ENCODE measurements at regions not wholly inside any gene's neighbourhood (a gene's known extent, or its start where the extent isn't known, plus 50 kb on each side); places are given as distances from the start of the nearest gene placed in this dataset.
"Not testable (repeated sequence)": the region's sequence is repeated elsewhere in the genome, so short reads cannot be mapped to it uniquely, and the experiment has no call there.

DNA sequence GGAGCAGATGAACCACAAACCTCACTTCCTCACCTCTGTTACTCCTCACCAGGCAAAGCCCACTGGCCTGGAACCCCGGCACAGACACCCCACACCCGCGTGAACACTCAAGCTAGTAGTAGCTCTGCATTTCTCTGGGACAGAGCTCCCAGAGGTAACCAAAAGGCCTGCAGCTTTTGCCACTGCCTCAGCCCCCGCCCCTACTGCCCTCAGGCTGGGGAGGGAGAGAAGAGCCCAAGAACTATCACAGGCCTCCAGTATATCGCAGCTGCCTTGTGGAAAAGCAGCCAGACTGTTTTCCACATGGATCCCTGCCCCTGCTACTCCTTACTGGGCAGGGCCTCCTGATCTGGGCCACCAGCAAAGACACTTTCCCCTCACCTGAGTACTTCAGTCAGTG lies 728.7 kb upstream of the ACTRT1 start:
- no peak for DNase-seq (ENCODE audit: low read depth)

DNA sequence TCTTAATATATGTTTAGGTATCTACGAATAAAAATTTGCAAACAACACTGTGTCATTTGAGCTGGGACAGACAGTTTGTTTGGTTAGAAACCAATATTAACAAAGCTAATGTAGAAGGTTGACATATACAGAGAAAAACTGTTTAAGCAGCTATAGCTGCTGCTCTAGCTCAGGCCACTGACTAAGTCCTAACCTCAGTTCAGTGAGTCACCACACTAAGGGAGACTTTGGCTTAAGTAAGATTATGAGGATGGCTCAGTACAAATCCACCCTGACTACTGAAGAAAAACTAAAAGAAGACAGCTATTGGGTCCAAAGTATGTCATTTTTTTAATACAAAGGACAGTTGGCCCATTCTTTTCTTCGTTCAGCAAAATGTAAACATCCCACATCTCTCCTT lies 717.3 kb upstream of the ACTRT1 start:
- DNase-seq (ENCODE audit: low read depth) = no peak

DNA sequence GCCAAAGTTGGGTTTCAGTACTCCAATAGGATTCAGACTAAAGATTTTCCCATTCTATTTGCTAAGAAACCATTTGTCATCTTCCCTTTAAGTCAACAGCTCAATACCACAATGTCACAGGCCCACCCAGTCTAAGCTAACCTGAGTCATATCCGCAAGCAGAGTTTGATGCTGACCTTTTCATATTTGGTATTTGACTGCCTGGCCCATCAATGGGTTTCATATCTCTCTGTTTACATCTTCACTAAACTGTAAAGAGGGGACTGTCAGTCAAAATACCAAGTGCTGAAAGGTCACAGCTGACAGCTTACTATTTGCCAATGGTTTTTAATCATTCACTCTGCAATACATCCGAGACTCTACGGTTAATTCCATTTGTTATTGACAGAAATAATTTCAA lies 707.5 kb upstream of the ACTRT1 start:
- no peak for DNase-seq (ENCODE audit: low read depth)

DNA sequence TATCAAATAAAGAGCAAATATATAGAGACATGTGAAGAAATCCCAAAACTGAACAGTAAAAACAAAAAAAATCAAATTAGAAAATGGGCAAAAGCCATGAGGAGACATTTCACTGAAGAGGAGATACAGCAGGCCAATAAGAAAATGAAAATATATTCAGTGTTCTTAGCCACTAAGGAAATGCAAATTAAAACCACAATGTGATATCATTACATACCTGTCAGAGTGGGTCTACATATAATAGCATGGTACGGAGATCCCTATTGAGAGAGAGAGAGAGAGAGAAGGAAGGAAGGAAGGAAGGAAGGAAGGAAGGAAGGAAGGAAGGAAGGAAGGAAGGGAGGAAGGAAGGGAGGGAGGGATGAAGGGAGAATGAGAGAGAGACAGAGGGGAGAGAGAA lies 707.0 kb upstream of the ACTRT1 start:
- DNase-seq (ENCODE audit: low read depth) = no peak

DNA sequence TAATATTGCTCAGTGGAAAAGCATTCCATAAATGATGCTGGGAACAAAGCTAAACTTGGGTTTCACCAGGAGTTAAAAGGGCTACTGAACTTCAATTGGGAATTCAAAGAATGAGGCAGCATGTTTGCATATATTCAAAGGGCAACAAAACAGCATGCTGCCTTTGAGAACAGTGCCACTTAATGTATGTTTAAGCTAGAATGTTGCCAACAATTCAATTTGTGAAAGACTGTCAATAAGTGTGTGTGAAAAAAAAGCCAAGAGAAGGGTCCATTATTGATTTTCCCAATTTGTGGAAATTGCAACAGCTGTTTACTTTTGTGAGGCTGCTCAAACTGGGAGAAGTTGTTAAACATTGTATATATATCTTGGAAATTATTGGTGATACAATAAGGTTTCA lies 701.9 kb upstream of the ACTRT1 start:
- no peak for DNase-seq (ENCODE audit: low read depth)

DNA sequence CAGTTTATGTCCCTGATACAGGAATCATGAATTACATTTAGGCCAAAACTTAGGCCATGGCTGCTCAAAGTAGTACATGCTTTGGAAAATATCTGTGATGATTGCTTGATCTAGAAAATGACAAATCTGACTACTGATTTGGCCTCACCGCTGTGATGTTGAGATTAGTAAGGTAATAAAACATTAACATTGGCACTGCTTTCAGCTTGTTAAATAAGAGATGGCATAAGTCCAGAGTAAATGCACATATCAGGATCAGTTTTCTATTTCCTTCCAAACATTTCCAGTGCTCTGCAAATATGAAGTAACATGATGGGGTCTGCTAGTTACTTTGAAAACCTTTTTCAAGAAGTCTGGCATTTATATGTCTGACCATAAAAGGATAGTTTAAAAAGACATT lies 687.3 kb upstream of the ACTRT1 start:
- DNase-seq (ENCODE audit: low read depth) = no peak

DNA sequence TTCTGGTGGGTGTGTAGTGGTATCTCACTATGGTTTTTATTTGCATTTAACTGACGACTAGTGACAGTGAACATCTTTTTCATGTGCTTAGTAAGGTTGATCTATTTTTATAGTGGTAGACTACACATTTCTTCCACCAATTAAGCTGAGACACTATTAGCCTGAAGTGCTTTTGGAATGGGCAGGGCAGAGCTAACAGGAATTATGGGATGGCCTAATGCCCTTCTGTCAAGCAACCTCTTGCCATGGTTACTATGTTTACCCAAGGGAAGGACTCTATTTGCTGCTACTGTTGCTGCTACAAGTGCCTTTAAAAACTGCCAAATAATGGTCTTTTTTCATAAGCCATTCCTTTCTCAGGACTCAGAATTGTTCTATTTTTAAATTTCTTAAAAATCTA lies 676.7 kb upstream of the ACTRT1 start:
- no peak for DNase-seq (ENCODE audit: low read depth)

DNA sequence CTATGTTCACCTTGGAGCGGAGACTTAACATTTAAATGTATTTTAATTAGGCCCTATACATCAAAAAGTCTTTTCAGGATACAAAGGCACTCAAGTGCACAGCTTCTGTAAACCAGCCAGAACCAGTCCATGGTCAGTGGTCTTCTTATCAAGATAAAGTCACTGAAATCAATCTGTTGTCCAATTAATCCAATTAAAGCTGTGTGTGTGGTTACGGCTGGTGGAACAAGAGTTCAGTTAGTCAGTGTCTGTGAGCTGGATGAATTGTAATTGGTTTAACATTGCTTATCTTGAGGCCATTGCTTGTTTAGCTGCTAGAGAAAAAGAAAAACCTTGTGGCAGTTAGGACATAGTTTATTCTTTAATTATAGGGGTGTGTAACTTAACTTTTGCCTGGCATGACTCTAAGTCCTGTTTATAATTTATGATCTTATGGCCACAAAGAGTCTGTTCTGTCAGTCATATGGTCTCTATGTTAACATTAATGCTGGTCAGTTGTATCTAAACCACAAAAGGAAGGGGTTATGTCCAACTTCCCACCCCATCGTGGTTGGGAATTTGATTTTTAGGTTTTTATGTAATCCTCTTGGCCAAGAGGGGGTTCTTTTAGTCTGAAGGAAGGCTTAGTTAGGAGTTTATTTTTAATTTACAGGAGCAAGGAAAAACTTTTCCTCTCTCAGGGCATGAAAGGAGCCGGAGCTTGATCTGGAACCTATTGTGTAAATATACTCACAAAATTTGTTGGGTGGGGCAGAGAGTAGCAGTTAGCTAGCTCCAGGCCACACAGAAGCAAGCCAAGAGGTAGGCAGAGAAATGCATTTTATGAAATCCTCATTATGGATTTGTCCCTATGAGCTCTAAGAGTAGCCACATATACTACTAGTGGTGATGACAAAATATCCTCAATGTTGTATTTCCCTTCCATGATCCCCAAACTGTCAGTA lies 665.7 kb upstream of the ACTRT1 start:
- DNase-seq (ENCODE audit: low read depth) = no peak

DNA sequence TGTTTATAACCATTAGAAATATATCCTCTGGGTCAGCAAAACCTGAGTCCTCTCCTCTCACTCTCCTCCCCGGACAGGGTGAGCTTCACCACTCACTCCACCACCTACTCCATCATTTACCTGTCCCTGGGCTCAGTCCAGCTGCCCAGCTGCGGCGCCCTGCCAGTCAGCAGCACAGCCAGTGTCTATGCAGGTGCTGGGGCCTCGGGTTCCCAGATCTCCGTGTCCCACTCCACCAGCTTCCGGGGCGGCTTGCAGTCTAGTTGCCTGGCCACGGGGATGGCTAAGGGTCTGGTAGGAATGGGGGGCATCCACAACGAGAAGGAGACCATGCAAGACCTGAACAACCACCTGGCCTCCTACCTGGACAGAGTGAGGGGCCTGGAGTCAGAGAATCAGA lies 662.2 kb upstream of the ACTRT1 start:
- no peak for DNase-seq (ENCODE audit: low read depth)

DNA sequence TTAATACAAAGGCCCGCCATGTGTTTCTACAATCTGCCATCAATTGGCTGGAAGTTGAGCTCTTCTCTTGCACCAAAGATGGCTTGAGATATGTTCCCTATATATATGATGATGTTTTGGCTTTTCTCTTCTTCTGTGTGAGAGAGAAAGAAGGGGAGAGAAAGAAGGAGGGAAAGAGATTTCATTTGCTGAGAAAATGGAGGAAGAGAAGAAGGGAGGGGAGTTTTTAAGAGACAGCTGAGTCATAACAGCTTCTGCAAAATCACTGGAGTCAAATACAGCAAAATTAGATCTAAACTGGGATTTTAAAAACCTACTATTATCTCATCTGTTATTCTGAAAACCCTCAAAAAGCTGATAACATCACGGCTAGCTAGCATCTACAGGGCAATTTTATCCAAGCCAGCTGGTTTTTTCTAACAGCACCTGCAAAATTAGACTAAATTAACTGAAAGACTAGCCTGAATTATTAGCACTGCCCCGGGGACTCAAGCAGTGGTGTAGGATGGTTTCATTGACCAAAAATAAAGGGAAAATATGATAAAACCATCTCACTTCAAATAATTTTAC lies 647.6 kb upstream of the ACTRT1 start:
- no peak for DNase-seq (ENCODE audit: low read depth)

DNA sequence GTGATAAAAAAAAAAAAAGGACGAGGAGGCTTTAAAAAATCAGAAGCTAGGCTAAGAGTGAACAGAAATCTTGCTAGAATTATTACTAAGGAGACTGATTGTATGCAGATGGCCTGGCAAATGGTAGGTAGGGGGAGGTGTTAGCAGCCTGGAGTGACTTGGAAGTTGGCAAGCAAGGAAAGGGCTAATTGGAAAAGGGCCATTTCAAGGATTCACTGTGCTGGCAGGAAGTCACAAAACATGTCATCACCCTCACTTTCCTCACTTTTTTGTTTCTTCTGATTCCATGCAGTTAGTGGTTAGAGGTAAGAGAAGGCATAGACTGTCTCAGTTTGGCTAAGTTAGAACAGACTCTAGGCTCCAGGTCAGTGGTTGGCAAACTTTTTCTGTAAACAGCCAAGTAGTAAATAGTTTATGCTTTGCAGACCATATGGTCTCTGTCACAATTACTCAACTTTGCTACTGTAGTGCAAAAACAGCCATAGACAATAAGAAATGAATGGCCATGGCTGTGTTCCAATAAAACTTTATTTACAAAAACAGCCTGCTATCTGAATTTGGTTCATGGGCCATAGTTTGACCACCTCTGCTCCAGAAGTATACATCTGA lies 646.5 kb upstream of the ACTRT1 start:
- no peak for DNase-seq (ENCODE audit: low read depth)

DNA sequence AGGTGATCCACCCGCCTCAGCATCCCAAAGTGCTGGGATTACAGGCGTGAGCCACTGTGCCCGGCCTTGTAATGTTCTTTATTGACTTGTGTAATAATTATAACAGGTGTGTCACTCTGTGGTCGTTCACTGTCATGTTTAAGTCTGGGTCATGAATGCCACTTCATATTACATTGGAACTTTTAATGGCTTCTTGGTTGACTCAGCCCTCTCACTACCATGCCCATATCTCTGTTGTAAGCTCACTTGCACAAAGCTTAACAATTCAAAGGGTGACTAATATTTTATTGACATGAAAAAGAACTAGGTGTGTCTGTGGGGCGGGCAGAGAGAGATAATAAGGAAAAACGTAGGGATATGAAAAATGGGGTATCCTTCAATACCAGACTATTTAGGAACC lies 639.7 kb upstream of the ACTRT1 start:
- no peak for DNase-seq (ENCODE audit: low read depth)

DNA sequence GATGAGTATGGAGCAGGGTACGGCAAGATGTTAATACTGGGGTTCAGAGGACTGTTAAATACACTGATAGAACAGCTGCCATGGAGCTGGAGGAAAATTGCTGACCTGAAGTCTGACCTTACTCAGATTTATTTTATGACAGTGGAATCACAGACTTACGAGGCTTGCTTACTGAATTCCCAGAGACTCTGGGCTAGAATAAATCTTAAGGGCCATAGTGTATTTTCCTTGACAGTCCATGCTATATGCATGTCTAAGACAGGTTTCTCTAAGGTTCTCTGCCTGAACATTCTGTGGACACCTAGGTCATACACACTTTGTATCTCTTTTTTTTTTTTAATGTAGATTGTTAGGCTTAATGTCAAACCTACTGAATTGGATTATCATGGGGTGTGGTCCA lies 633.2 kb upstream of the ACTRT1 start:
- DNase-seq (ENCODE audit: low read depth) = no peak

DNA sequence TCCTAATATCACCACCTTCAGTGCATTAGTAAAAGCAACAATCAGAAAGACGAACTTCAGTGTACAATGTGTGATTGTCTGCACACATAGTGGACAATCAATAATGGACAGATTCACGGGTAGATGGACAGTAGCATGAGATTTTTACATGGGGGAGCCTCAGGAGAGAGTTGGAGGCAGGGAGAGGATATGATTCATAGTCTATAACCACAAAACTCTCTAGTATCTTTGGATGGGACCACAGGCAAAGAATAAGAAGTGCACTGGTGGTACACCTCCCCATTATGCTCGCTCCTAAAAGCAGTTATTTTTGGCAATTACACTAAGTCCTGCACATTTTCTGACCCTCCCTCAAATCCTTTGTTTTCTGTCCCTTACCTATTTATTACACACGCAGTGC lies 624.4 kb upstream of the ACTRT1 start:
- no peak for DNase-seq (ENCODE audit: low read depth)

DNA sequence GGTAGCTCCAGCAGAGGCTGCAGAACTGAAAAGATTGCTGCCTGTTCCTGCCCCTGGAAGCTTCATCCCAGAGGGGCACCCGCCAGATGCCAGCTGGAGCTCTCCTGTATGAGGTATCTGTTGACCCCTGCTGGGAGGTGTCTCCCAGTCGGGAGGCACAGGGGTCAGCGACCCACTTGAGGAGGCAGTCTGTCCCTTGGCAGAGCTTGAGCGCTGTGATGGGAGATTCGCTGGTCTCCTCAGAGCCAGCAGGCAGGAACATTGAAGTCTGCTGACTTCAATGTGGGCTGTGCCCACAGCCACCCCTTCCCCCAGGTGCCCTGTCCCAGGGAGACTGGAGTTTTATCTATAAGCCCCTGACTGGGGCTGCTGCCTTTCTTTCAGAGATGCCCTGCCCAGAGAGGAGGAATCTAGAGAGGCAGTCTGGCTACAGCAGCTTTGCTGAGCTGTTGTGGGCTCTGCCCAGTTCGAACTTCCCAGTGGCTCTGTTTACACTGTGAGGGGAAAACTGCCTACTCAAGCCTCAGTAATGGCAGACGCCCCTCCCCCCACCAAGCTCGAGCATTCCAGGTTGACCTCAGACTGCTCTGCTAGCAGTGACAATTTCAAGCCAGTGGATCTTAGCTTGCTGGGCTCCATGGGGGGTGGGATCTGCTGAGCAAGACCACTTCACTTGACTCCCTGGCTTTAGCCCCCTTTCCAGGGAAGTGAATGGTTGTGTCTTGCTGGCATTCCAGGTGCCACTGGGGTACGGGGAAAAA lies 622.3 kb upstream of the ACTRT1 start:
- not testable (repeated sequence) for DNase-seq (ENCODE audit: low read depth)

DNA sequence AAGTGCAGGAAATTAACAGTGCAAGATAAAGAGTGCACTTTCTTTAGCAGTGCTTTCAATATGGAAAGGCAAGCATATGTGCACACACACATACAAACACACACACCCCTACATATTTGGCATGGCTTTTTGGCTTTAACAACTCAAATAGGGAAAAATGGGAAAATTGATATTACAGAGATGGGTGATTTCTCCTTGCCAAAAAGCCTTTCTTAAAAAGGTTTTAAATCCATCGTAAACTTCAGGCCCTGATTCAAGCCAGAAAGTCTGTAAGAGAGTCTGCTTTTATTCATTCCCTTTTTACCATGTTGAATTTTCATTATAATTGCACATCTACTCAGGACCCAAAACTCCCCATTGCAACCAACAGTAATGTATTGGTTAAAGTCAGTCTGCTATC lies 612.0 kb upstream of the ACTRT1 start:
- no peak for DNase-seq (ENCODE audit: low read depth)

DNA sequence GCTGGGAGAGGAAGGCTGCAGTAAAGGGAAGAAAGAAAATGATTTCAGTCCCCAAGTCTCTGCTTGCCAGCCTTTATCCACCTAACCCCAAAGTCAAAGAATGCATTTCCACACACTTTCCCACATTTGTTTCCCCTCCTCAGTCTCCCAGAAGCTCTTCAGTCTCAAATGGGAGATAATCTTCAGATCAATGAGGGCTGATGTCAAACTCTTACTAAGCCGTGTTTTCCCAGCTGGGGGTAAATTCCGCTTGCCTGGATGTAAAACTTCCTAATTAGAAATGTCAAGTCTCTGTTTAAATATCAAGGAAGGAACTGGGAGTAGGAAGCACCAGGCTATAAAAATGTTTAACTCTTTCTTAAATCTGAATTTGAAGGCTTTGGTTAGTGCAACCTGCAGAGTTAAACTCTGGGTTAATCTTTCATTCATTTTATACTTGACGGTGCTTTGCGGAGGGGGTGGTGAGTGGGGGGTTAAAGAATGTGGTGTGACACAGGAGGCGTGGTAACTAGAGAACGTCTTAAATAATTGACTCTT lies 601.4 kb upstream of the ACTRT1 start:
- no peak for DNase-seq (ENCODE audit: low read depth)

DNA sequence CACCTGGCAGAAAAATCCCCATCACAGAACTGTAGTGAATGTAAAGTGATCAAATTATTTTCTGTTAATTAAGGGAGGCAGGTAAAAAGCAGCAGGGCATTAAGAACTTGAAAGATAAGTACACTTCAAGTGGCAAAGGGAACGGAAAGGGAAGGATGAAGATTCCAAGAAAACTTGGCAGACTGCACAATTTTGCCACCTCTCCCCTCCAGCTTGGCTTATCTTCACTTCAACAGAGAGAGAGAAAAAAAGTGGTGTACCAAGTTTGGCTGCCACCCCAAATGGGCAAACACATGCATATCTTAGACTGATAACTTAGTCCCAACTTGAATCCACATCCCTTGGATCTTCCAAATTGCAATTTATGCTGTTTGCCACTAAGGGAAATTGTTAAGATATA lies 598.1 kb upstream of the ACTRT1 start:
- DNase-seq (ENCODE audit: low read depth) = no peak

DNA sequence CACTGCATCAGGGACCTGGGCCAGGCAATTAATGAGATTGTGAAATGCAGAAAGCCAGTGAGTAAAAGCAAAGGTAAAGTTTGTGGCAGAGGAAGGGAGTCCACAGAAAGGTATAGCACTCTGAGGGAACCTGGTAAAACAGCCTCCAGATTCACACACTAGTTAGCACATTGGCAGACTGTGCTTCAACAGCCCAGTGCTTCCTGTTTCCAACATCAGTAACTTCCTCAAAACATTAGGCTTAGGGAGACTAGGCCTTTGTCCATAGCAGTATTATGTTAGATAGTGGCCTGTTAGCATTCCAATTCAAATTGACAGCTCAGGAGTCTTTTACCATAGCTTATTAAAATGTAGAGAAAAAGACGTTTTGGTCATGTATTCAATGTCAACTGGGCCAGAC lies 582.6 kb upstream of the ACTRT1 start:
- no peak for DNase-seq (ENCODE audit: low read depth)

DNA sequence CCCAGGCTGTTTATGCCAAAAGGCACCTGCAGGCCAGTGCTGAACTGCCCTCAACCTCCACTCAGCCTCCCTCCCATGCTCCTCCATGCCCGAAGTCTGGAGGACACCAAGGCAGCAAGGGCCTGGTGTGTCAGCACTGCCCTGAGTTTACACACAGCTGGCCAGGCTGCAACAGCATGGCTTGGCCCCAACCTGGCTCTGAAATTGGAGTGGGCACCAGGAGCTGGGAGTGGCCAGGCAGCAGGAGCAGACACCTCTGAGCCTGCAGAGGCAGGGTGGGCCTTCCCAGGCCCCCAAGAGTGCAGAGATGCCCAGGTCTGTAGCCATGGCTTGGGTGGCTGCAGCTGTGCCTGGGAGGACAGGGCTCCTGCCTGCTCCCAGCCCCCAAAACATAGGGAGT lies 571.2 kb upstream of the ACTRT1 start:
- DNase-seq (ENCODE audit: low read depth) = no peak

DNA sequence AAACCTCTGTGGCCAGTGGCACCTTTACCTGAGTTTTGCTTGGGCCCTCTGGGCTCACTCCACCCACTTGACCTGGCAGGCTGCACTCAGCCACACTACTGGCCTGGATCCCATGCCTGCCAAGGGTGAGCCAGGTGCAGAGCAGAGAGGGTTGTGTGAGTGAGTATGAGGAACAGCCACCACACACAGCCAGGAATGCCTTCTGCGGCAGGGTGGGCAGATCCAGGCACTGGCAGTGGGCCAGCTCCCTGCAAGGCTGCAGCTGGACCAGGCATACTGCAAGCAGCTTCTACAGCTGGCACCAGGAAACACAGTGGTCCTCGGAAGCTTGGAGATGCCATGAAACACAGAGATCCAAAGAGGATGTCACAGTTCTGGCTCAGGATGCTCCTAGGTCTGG lies 570.1 kb upstream of the ACTRT1 start:
- DNase-seq (ENCODE audit: low read depth) = no peak

DNA sequence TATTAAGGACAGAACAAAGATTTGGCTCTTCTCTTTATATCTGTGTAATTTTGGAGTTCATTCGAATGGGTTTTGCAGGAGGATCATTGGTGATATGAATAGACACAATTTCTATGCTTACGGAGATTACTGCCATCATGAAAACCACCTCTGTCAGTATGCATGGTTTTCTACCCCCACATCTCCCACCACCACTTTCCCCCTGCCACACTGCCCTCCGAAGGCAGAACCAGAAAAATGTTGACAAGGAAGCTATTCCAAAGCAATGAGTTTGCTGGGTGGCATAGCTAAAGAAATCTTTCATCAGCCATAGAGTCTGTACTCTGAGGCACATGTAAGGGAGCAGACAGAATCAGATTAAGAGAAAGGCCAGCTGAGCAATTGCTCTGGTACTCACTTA lies 567.3 kb upstream of the ACTRT1 start:
- DNase-seq (ENCODE audit: low read depth) = no peak
